ENCODE measurements at regions not wholly inside any gene's neighbourhood (a gene's known extent, or its start where the extent isn't known, plus 50 kb on each side); places are given as distances from the start of the nearest gene placed in this dataset.

- H3F3A ChIP-seq (ENCODE audit: control insufficient read depth, insufficient read depth): no peaks in the 10 kb centered on the region
- H3K4me2 ChIP-seq (ENCODE audit: low read length): no peak overlapping the region
- H3K27me3 ChIP-seq (ENCODE audit: control insufficient read depth, low read length): no peaks in the 10 kb centered on the region
- H3K36me3 ChIP-seq (ENCODE audit: control insufficient read depth, low read length): no peaks in the 10 kb centered on the region
- H3K9me3 ChIP-seq (ENCODE audit: control insufficient read depth, insufficient read depth, low read length): no peaks in the 10 kb centered on the region
- H3K9me2 ChIP-seq (replicated peaks; ENCODE audit: control insufficient read depth, low read length): no peaks in the 10 kb centered on the region
- H3K79me2 ChIP-seq (ENCODE audit: control insufficient read depth, low read length): no peaks in the 10 kb centered on the region
- no peak overlapping the region for H3K27ac ChIP-seq (ENCODE audit: low read depth, low read length)
- H4K20me1 ChIP-seq (ENCODE audit: control insufficient read depth, insufficient read depth, low read depth, low read length): no peaks in the 10 kb centered on the region
- TF ChIP-seq, protein P1, sequence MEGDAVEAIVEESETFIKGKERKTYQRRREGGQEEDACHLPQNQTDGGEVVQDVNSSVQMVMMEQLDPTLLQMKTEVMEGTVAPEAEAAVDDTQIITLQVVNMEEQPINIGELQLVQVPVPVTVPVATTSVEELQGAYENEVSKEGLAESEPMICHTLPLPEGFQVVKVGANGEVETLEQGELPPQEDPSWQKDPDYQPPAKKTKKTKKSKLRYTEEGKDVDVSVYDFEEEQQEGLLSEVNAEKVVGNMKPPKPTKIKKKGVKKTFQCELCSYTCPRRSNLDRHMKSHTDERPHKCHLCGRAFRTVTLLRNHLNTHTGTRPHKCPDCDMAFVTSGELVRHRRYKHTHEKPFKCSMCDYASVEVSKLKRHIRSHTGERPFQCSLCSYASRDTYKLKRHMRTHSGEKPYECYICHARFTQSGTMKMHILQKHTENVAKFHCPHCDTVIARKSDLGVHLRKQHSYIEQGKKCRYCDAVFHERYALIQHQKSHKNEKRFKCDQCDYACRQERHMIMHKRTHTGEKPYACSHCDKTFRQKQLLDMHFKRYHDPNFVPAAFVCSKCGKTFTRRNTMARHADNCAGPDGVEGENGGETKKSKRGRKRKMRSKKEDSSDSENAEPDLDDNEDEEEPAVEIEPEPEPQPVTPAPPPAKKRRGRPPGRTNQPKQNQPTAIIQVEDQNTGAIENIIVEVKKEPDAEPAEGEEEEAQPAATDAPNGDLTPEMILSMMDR (IDR thresholded peaks at IDR 0.05; ENCODE audit: low read depth, low read length, poor library complexity, severe bottlenecking): no peak
- no peak for TF ChIP-seq EZH2phosphoT487 (IDR thresholded peaks at IDR 0.05; ENCODE audit: borderline replicate concordance, low read length)
- H3K4me1 ChIP-seq (ENCODE audit: control insufficient read depth, low read length): no peaks in the 10 kb centered on the region
- H3K4me3 ChIP-seq (ENCODE audit: low read length): no peak overlapping the region
Observed at GRCh38 chr2:22957446-22957845, 427.5 kb upstream of the KLHL29 start.

- Histone ChIP-seq H3K9me2 (replicated peaks; ENCODE audit: control insufficient read depth, low read length) (no peaks in the 10 kb centered on the region), H3K4me3 (ENCODE audit: low read length) (no peak overlapping the region), H3F3A (ENCODE audit: control insufficient read depth, insufficient read depth) (no peaks in the 10 kb centered on the region), H3K36me3 (ENCODE audit: control insufficient read depth, low read length) (no peaks in the 10 kb centered on the region), H3K27me3 (ENCODE audit: control insufficient read depth, low read length) (no peaks in the 10 kb centered on the region), H3K4me2 (ENCODE audit: low read length) (no peak overlapping the region), H3K4me1 (ENCODE audit: control insufficient read depth, low read length) (no peaks in the 10 kb centered on the region), H3K9me3 (ENCODE audit: control insufficient read depth, insufficient read depth, low read length) (no peaks in the 10 kb centered on the region), H3K27ac (ENCODE audit: low read depth, low read length) (no peak overlapping the region), H4K20me1 (ENCODE audit: control insufficient read depth, insufficient read depth, low read depth, low read length) (no peaks in the 10 kb centered on the region), H3K79me2 (ENCODE audit: control insufficient read depth, low read length) (no peaks in the 10 kb centered on the region)
- no peak for TF ChIP-seq EZH2phosphoT487 (IDR thresholded peaks at IDR 0.05; ENCODE audit: borderline replicate concordance, low read length)
Observed at GRCh38 chr2:22958308-22958707, 426.7 kb upstream of the KLHL29 start.

DNA sequence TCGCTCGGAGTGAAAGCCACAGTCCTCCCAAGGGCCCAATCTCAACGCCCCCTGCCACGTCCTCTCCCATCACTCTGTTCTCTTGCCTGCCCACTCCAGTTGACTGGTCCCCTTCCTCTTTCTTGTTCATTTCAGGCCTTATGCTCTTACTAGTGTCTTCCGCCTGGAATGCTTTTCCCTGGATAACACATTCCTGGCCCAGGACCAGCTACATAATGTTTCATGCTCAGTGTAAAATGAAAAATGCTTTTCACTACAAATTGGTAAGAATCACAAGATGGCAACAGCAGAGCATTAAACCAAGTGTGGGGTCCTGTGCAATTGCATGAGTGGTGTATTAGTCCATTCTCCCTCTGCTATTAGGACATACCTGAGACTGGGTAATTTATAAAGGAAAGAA is 417.2 kb upstream of the KLHL29 start:
- H3F3A ChIP-seq (ENCODE audit: control insufficient read depth, insufficient read depth): no peaks in the 10 kb centered on the region
- no peaks in the 10 kb centered on the region for H3K4me1 ChIP-seq (ENCODE audit: control insufficient read depth, low read length)
- H3K4me3 ChIP-seq (ENCODE audit: low read length): no peak overlapping the region
- H3K9me3 ChIP-seq (ENCODE audit: control insufficient read depth, insufficient read depth, low read length): no peaks in the 10 kb centered on the region
- no peaks in the 10 kb centered on the region for H3K27me3 ChIP-seq (ENCODE audit: control insufficient read depth, low read length)
- H3K4me2 ChIP-seq (ENCODE audit: low read length): no peak overlapping the region
- TF ChIP-seq, protein P1 (IDR thresholded peaks at IDR 0.05; ENCODE audit: low read depth, low read length, poor library complexity, severe bottlenecking): no peak
- TF ChIP-seq EZH2phosphoT487 (IDR thresholded peaks at IDR 0.05; ENCODE audit: borderline replicate concordance, low read length): no peak
- H3K79me2 ChIP-seq (ENCODE audit: control insufficient read depth, low read length): no peaks in the 10 kb centered on the region
- no peaks in the 10 kb centered on the region for H3K36me3 ChIP-seq (ENCODE audit: control insufficient read depth, low read length)
- H3K9me2 ChIP-seq (replicated peaks; ENCODE audit: control insufficient read depth, low read length): no peaks in the 10 kb centered on the region
- no peaks in the 10 kb centered on the region for H4K20me1 ChIP-seq (ENCODE audit: control insufficient read depth, insufficient read depth, low read depth, low read length)
- H3K27ac ChIP-seq (ENCODE audit: low read depth, low read length): no peak overlapping the region

- no peaks in the 10 kb centered on the region for H3K27me3 ChIP-seq (ENCODE audit: control insufficient read depth, low read length)
- no peaks in the 10 kb centered on the region for H3K36me3 ChIP-seq (ENCODE audit: control insufficient read depth, low read length)
- no peak overlapping the region for H3K4me3 ChIP-seq (ENCODE audit: low read length)
- TF ChIP-seq EZH2phosphoT487 (IDR thresholded peaks at IDR 0.05; ENCODE audit: borderline replicate concordance, low read length): no peak
- TF ChIP-seq, protein P1 (IDR thresholded peaks at IDR 0.05; ENCODE audit: low read depth, low read length, poor library complexity, severe bottlenecking): no peak
- no peaks in the 10 kb centered on the region for H4K20me1 ChIP-seq (ENCODE audit: control insufficient read depth, insufficient read depth, low read depth, low read length)
- no peaks in the 10 kb centered on the region for H3K4me1 ChIP-seq (ENCODE audit: control insufficient read depth, low read length)
- H3K9me3 ChIP-seq (ENCODE audit: control insufficient read depth, insufficient read depth, low read length): no peaks in the 10 kb centered on the region
- no peaks in the 10 kb centered on the region for H3K9me2 ChIP-seq (replicated peaks; ENCODE audit: control insufficient read depth, low read length)
- no peaks in the 10 kb centered on the region for H3F3A ChIP-seq (ENCODE audit: control insufficient read depth, insufficient read depth)
- H3K4me2 ChIP-seq (ENCODE audit: low read length): no peak overlapping the region
- H3K79me2 ChIP-seq (ENCODE audit: control insufficient read depth, low read length): no peaks in the 10 kb centered on the region
- no peak overlapping the region for H3K27ac ChIP-seq (ENCODE audit: low read depth, low read length)
Observed at GRCh38 chr2:22970284-22970975, 414.5 kb upstream of the KLHL29 start.
